ENCODE measurements at regions not wholly inside any gene's neighbourhood (a gene's known extent, or its start where the extent isn't known, plus 50 kb on each side); places are given as distances from the start of the nearest gene placed in this dataset.
A peak's percentile ranks its signal among the peaks of the same experiment; 100 is the strongest.
"Not testable (repeated sequence)": the region's sequence is repeated elsewhere in the genome, so short reads cannot be mapped to it uniquely, and the experiment has no call there.

- no peak for DNase-seq (ENCODE audit: low read depth in 2 of 2)
These were observed 309.7 kb downstream of the GUCY2F start for GRCh38 chrX:109172091-109172602.

GRCh38 chrX:109155161-109155560 lies 326.7 kb downstream of the GUCY2F start:
- DNase-seq (ENCODE audit: low read depth in 2 of 2): no peak

GRCh38 chrX:109144173-109144572 lies 337.7 kb downstream of the GUCY2F start:
- DNase-seq (ENCODE audit: low read depth in 2 of 2): not testable (repeated sequence)

- no peak for DNase-seq (ENCODE audit: low read depth in 2 of 2)
These were observed 341.4 kb downstream of the GUCY2F start for GRCh38 chrX:109140463-109140862.

- no peak for DNase-seq (ENCODE audit: low read depth in 2 of 2)
These were observed 347.1 kb downstream of the GUCY2F start for GRCh38 chrX:109134777-109135176.

- DNase-seq (ENCODE audit: low read depth in 2 of 2): no peak
These were observed 356.6 kb downstream of the GUCY2F start for GRCh38 chrX:109125304-109125703.

GRCh38 chrX:109089359-109089758 lies 353.0 kb upstream of the IRS4 start:
- DNase-seq (ENCODE audit: low read depth in 2 of 2): no peak

- DNase-seq (ENCODE audit: low read depth in 2 of 2): no peak
These were observed 341.4 kb upstream of the IRS4 start for GRCh38 chrX:109077788-109078187.

GRCh38 chrX:109054181-109054581 lies 317.8 kb upstream of the IRS4 start:
- peak in 1 of 2 donors; percentile 1 for DNase-seq (ENCODE audit: low read depth in 2 of 2)

- no peak for DNase-seq (ENCODE audit: low read depth in 2 of 2)
These were observed 313.5 kb upstream of the IRS4 start for GRCh38 chrX:109049903-109050302.

- no peak for DNase-seq (ENCODE audit: low read depth in 2 of 2)
These were observed 313.1 kb upstream of the IRS4 start for GRCh38 chrX:109049416-109049815.

- DNase-seq (ENCODE audit: low read depth in 2 of 2): no peak
These were observed 303.7 kb upstream of the IRS4 start for GRCh38 chrX:109040057-109040456.

GRCh38 chrX:109036624-109037023 lies 300.3 kb upstream of the IRS4 start:
- no peak for DNase-seq (ENCODE audit: low read depth in 2 of 2)

- DNase-seq (ENCODE audit: low read depth in 2 of 2): no peak
These were observed 257.5 kb upstream of the IRS4 start for GRCh38 chrX:108993909-108994308.

GRCh38 chrX:108972899-108973298 lies 236.5 kb upstream of the IRS4 start:
- DNase-seq (ENCODE audit: low read depth in 2 of 2): not testable (repeated sequence)

GRCh38 chrX:108947205-108947604 lies 210.8 kb upstream of the IRS4 start:
- no peak for DNase-seq (ENCODE audit: low read depth in 2 of 2)

- no peak for DNase-seq (ENCODE audit: low read depth in 2 of 2)
These were observed 210.2 kb upstream of the IRS4 start for GRCh38 chrX:108946531-108946930.

- DNase-seq (ENCODE audit: low read depth in 2 of 2): no peak
These were observed 209.6 kb upstream of the IRS4 start for GRCh38 chrX:108945883-108946523.

GRCh38 chrX:108914791-108915190 lies 178.4 kb upstream of the IRS4 start:
- DNase-seq (ENCODE audit: low read depth in 2 of 2): no peak

GRCh38 chrX:108903831-108904230 lies 167.5 kb upstream of the IRS4 start:
- DNase-seq (ENCODE audit: low read depth in 2 of 2): not testable (repeated sequence)

- no peak for DNase-seq (ENCODE audit: low read depth in 2 of 2)
These were observed 164.0 kb upstream of the IRS4 start for GRCh38 chrX:108900333-108900732.

GRCh38 chrX:108896349-108896748 lies 160.0 kb upstream of the IRS4 start:
- DNase-seq (ENCODE audit: low read depth in 2 of 2): not testable (repeated sequence)

GRCh38 chrX:108892501-108892900 lies 156.1 kb upstream of the IRS4 start:
- DNase-seq (ENCODE audit: low read depth in 2 of 2): no peak

GRCh38 chrX:108875548-108875947 lies 139.2 kb upstream of the IRS4 start:
- no peak for DNase-seq (ENCODE audit: low read depth in 2 of 2)
